AG04450 (cell line): ENCODE measurements at regions not wholly inside any gene's neighbourhood (a gene's known extent, or its start where the extent isn't known, plus 50 kb on each side); places are given as distances from the start of the nearest gene placed in this dataset.

Experiments
- CTCF ChIA-PET: fragments of 300-600, 350-600 bp; formaldehyde crosslinking; extraction: SDS; loops from one replicate; lab custom pipeline; 2022; ENCODE audit warnings: antibody characterized with exemption, inconsistent platforms; lab: Charles Lee
- POLR2A ChIA-PET: fragments of 350-600 bp; formaldehyde crosslinking; extraction: SDS; loops from one replicate; lab custom pipeline; 2021; ENCODE audit warnings: antibody characterized with exemption, inconsistent platforms; lab: Yijun Ruan, JAX
- DNase-seq: peaks from one replicate; pipeline ENCODE4 v3.0.0-alpha.2; 2011; ENCODE audit warnings: low read depth, low spot score
- H3K27ac ChIP-seq: one replicate; pipeline ENCODE4 v1.5.1; 2012; ENCODE audit warnings: low read depth, low read length, control low read depth
- H3K27me3 ChIP-seq: one replicate; pipeline ENCODE4 v1.6.0; 2012; ENCODE audit warnings: low read length; ENCODE audit not compliant: control insufficient read depth, insufficient read depth
- H3K4me3 ChIP-seq: 2 replicates; pipeline ENCODE4 v1.5.1; 2011; ENCODE audit warnings: mild to moderate bottlenecking, low read depth, low read length, control low read depth
- H3K9me3 ChIP-seq: 2 replicates; pipeline ENCODE4 v1.5.1; 2012; ENCODE audit warnings: low read length; ENCODE audit not compliant: control insufficient read depth, insufficient read depth
- TF ChIP-seq, protein P1 (sequence below): IDR thresholded peaks from 2 replicates; pipeline ENCODE4 v1.5.1; 2011; ENCODE audit warnings: low read depth, low read length, control low read depth, inconsistent platforms

DNA sequence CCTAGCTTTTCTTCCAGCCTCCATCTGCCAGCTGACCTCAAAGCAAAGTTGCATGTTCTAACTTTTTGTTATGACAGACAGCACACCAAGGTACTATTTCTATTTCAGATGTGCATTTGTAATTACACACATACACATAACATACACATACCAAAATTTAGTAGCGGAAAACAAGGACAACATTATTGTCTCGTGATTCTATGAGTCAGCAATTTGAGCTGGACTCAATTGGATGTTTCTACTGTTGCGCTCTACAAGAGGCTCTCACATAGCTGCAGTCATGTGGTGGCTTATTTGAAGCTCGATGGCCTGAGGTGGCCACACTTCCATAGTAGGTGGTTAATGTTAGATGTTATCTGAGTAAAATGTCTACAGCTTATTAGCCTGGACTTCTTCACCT is 1010.1 kb upstream of the B3GALT2 start:
- no peak for DNase-seq
- H3K27me3 ChIP-seq = no peaks in the 10 kb centered on the region
- ChIA-PET POLR2A (no interaction called here), CTCF (no interaction called here)
- H3K27ac ChIP-seq = no peak overlapping the region
- H3K4me3 ChIP-seq = no peak overlapping the region
- no peaks in the 10 kb centered on the region for H3K9me3 ChIP-seq
- TF ChIP-seq, protein P1, sequence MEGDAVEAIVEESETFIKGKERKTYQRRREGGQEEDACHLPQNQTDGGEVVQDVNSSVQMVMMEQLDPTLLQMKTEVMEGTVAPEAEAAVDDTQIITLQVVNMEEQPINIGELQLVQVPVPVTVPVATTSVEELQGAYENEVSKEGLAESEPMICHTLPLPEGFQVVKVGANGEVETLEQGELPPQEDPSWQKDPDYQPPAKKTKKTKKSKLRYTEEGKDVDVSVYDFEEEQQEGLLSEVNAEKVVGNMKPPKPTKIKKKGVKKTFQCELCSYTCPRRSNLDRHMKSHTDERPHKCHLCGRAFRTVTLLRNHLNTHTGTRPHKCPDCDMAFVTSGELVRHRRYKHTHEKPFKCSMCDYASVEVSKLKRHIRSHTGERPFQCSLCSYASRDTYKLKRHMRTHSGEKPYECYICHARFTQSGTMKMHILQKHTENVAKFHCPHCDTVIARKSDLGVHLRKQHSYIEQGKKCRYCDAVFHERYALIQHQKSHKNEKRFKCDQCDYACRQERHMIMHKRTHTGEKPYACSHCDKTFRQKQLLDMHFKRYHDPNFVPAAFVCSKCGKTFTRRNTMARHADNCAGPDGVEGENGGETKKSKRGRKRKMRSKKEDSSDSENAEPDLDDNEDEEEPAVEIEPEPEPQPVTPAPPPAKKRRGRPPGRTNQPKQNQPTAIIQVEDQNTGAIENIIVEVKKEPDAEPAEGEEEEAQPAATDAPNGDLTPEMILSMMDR = no peak

DNA sequence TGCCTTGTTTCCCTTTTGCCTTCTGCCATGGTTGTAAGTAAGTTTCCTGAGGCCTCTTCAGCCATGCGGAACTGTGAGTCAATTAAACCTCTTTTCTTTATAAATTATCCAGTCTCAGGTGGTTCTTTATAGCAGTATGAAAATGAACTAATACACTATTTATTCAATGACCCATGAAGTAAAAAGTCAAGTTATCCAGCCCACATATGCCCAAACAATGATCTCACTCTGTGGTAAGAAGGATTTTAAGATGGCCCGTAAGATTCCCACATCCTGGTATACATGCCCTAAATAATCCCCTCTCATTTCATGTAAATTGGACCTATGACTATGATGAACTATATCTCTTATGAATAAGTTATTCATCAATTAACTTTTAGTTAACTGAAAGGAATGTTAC is 1008.3 kb upstream of the B3GALT2 start:
- TF ChIP-seq, protein P1 = no peak
- H3K27me3 ChIP-seq = no peaks in the 10 kb centered on the region
- no peak overlapping the region for H3K27ac ChIP-seq
- no peaks in the 10 kb centered on the region for H3K9me3 ChIP-seq
- POLR2A ChIA-PET = no interaction called here
- CTCF ChIA-PET = no interaction called here
- no peak overlapping the region for H3K4me3 ChIP-seq
- DNase-seq = no peak

DNA sequence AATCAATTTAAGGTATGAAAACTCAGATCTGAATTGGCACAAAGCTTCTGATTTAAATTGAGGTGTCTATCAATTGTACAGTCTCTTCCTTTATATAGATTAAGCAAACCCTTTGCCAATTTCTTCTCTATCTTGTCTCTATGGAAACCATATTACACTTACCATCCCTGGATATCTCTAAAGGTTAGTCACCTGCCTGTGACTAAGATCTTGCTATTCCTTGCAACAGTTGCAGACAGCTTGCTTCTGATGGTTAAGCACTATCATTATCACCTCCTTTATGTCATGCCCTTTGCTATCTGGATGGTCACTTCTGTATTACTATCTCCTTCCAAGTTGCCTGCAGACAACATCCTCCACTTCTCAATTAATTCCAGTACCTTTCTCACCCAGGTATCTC is 998.6 kb upstream of the B3GALT2 start:
- TF ChIP-seq, protein P1 = no peak
- POLR2A ChIA-PET = no interaction called here
- Histone ChIP-seq H3K9me3 (no peaks in the 10 kb centered on the region), H3K27me3 (no peaks in the 10 kb centered on the region), H3K4me3 (no peak overlapping the region), H3K27ac (no peak overlapping the region)
- CTCF ChIA-PET = no interaction called here
- no peak for DNase-seq

DNA sequence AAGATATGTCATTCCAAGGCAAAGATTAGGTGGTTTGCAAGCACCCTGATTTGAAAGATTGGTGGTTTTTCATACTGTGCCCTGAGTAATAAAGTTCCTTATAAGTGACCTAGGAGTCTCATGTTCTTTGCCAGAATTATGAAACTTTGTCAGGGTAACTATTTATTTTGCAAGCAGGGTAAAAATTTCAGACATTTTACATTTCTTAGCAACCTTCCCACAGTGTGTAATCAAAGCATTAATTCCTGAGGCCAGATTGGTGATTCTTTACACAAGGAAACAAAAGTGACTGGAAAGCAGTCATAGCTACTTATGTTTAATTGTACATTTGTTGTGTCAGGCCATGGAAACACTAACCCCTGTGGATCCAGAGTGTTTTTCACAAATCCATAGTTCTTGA is 998.0 kb upstream of the B3GALT2 start:
- DNase-seq = no peak
- Histone ChIP-seq H3K9me3 (no peaks in the 10 kb centered on the region), H3K27ac (no peak overlapping the region), H3K4me3 (no peak overlapping the region), H3K27me3 (no peaks in the 10 kb centered on the region)
- CTCF ChIA-PET = no interaction called here
- TF ChIP-seq, protein P1 = no peak
- POLR2A ChIA-PET = no interaction called here

DNA sequence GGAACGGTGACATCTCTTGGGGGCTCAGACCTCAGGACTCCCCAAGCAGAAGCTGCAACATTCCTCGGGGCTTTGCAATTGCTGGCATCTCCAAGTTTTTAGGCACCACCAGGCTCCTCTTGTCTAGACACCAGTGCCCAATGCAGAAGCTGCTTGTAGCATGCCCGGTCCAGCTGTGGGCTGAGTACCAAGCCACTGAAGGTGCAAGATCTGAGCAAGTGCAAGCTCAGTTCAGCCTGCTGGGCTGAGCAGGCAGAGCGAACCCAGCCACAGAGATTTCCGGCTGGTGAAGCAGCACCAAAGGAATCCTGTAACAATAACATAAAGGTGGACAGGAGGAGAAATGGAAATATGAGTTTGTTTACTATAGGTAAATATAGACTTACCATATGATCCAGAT is 995.4 kb upstream of the B3GALT2 start:
- POLR2A ChIA-PET = no interaction called here
- CTCF ChIA-PET = no interaction called here
- DNase-seq = no peak
- Histone ChIP-seq H3K4me3 (no peak overlapping the region), H3K9me3 (no peaks in the 10 kb centered on the region), H3K27ac (no peak overlapping the region), H3K27me3 (no peaks in the 10 kb centered on the region)
- TF ChIP-seq, protein P1 = no peak
